Upper lobe of left lung (tissue), 4 donors: ENCODE measurements at regions not wholly inside any gene's neighbourhood (a gene's known extent, or its start where the extent isn't known, plus 50 kb on each side); places are given as distances from the start of the nearest gene placed in this dataset.

ENCODE experiments used
- CTCF ChIP-seq, 6 experiments: fragments of 450-650 bp in 4 of 6; fragments of 200-600 bp in 2 of 6; sonication (generic) in 2 of 6; IDR thresholded peaks; one replicate each; pipeline ENCODE4 v1.5.1; 2016 to 2019; ENCODE audit warnings: antibody characterized with exemption in 6 of 6
- EP300 ChIP-seq, 4 donors: sonication (generic); formaldehyde crosslinking; IDR thresholded peaks; one replicate each; pipeline ENCODE4 v1.5.1; 2017; ENCODE audit warnings: antibody characterized with exemption in 4 of 4, control low read depth in 2 of 4
- POLR2A ChIP-seq, 4 donors: fragments of 450-650 bp; IDR thresholded peaks; one replicate each; pipeline ENCODE4 v1.5.1; 2016 to 2017; ENCODE audit warnings: antibody characterized with exemption in 4 of 4, mild to moderate bottlenecking in 2 of 4
- POLR2AphosphoS5 ChIP-seq, 2 donors: sonication (generic); formaldehyde crosslinking; IDR thresholded peaks; one replicate each; pipeline ENCODE4 v1.5.1; 2017; ENCODE audit warnings: antibody characterized with exemption in 2 of 2

GRCh38 chr9:31372799-31373587 is 1011.5 kb upstream of the ACO1 start:
- TF ChIP-seq POLR2A (IDR thresholded peaks at IDR 0.05) (no peak), CTCF (IDR thresholded peaks at IDR 0.05) (no peak), POLR2AphosphoS5 (IDR thresholded peaks at IDR 0.05) (no peak), EP300 (IDR thresholded peaks at IDR 0.05) (no peak)
